ENCODE measurements at regions not wholly inside any gene's neighbourhood (a gene's known extent, or its start where the extent isn't known, plus 50 kb on each side); places are given as distances from the start of the nearest gene placed in this dataset.
"Not testable (repeated sequence)": the region's sequence is repeated elsewhere in the genome, so short reads cannot be mapped to it uniquely, and the experiment has no call there.

DNA sequence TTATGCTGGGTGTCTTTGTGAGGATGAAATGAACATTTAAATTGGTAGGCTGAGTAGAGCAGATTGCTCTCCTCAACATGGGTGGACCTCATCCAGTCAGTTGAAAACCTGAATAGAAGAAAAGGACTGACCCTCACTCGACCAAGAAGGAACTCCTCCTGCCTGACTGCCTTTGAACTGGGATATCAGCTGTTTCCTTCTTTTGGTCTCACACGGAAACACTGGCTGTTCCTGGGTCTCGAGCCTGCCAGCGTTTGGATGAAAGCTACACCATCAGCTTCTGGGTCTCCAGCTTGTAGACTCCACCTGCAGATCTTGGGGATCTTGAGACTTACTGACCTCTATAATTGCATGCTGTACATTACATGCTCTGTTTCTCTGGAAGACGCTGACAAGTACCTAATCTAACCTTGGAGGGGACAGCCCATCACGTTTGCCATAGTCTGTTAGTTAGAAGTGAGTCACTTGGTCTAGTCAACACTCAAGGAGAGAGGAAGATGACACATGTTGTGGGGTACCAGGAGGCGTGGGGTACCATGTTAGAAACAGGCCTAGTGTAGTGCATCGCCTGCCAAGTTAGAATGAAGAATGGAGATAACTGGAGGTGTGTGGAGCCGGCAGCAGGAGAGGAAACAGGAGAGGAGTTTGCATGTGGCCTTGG is 267.0 kb downstream of the MREG start:
- DNase-seq (ENCODE audit: low spot score): no peak

DNA sequence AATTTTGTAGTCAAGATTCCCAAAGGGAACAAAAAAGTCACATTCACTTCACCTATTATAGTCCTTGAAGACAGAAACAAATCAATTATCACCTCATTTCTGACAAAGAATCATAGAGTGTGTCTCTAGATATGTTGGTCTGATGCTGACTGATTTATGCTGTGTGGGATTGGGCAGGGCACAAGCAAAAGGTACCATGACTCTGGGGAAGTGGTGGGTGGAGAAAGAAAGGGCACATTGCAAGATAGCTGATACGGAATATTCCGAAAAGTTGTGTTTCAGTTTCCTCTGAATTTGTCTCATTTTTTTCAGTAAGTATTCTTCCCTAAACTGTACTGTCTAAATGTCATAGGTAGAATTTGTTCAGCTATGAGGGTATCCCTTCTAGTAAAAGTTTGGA is 268.0 kb downstream of the MREG start:
- no peak for DNase-seq (ENCODE audit: low spot score)

- no peak for DNase-seq (ENCODE audit: low spot score)
Measured at GRCh38 chr2:215744514-215744913, 268.8 kb downstream of the MREG start.

DNA sequence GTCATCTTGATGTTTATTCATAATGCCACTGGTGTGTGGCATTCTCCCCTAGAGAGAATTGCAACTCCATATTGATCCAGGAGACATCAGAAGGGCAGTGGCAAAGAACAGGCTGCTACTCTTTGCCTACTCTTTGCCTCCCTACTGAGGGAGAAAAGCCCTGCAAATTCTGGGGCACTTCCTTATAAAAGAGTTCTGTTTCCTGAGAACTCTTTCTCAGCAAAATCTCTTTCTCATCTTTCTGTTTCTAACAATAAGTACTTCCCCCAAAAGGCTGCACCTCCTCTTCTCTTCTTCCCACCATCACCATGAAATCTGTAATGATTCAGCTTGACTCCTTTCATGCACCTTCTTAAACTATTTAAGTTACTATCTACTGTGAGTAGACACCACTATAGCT is 270.3 kb downstream of the MREG start:
- DNase-seq (ENCODE audit: low spot score): no peak

- DNase-seq (ENCODE audit: low spot score): no peak
Measured at GRCh38 chr2:215742021-215742420, 271.3 kb downstream of the MREG start.

- DNase-seq (ENCODE audit: low spot score): no peak
Measured at GRCh38 chr2:215740071-215740470, 273.3 kb downstream of the MREG start.

DNA sequence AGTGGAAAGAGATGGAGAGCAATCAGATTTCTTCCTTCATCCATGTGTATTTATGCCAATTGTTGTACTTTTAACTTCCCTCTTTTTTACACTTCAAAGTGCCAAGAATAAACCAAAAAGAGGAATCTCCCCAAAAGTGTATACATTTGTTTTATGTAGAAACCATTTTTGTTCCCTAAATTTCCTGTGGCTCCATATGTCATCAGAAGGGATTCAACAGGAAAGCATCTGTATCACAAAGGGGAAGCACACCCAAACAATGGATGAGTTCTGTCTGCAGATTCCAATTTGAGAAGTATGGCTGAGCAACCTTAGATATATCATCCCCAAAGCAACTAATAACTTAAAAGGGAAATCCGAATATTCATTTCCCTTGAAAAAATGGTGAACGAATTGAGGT is 275.0 kb downstream of the MREG start:
- no peak for DNase-seq (ENCODE audit: low spot score)

DNA sequence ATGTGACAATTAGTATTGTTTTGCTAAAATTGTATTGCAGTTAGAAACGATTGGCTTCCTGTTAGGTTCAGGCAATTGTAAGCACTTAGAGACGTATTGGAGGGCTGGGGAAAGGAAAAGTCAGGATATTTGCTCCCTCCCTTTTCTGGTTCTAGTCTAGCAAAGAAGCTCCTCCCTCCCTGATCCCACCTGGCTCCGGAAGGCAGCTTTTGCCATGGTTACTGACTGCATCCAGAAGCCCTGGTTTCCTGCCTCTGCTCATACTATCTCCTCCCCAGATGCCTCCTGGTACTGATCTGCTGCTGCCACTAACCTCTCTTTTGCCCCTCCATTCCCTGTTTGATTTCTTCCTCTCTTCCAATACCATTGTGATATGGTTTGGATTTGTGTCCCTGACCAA is 275.9 kb downstream of the MREG start:
- DNase-seq (ENCODE audit: low spot score): no peak

- DNase-seq (ENCODE audit: low spot score): peak; percentile 33
Measured at GRCh38 chr2:215736653-215737290, 276.6 kb downstream of the MREG start.

- DNase-seq (ENCODE audit: low spot score): no peak
Measured at GRCh38 chr2:215731108-215731658, 282.2 kb downstream of the MREG start.

DNA sequence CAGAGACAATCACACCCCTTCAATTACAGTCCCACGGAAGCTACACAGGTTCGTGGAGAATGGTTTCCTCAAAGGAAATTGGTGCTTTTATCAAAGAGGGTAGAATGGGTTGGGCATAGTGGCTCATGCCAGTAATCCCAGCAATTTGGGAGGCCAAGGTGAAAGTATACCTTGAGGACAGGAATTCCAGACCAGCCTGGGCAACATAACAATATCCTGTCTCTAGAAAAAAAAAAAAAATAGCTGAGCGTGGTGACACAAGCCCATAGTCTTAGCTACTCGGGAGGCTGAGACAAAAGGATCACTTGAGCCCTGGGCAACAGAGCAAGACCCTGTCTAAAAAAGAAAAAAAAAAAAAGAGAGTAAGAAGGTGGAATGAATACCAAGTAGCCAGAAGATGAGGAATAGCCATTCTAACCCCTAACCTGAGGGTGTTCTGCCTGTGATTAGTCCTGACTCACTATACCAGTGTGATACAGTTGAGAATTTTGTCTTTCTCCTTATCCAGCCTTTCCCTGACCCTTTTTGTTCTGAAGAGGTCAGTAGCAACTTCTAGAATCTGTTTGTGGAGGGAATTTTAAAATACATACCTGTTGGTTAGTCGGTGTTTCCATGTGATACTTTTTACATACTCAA is 283.2 kb downstream of the MREG start:
- no peak for DNase-seq (ENCODE audit: low spot score)

DNA sequence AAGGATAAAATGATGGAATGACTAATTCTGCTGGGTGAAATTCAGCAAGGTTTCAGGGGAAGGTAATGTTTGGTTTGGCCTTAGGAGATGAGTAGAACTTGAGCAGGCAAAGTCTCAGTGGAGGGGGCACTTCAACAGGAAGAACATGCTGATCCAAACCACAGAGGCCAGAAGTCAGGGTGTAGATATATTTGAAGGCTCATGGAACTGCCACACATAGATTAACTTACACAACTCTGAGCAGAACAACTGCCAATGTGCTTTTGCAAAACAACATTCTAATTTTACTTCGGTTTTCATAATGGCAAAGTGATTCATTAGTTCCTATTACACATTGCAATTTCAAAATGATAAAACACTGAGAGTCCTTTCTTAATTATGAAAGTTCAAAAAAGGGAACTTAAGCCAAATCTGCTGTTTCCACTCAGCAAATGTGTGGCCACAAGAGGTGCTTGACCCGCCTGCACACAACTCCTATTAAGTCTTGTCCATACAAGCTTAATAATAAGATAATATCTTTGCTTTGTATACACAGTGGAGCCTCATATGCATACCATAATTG is 284.8 kb downstream of the MREG start:
- peak; percentile 36 for DNase-seq (ENCODE audit: low spot score)

DNA sequence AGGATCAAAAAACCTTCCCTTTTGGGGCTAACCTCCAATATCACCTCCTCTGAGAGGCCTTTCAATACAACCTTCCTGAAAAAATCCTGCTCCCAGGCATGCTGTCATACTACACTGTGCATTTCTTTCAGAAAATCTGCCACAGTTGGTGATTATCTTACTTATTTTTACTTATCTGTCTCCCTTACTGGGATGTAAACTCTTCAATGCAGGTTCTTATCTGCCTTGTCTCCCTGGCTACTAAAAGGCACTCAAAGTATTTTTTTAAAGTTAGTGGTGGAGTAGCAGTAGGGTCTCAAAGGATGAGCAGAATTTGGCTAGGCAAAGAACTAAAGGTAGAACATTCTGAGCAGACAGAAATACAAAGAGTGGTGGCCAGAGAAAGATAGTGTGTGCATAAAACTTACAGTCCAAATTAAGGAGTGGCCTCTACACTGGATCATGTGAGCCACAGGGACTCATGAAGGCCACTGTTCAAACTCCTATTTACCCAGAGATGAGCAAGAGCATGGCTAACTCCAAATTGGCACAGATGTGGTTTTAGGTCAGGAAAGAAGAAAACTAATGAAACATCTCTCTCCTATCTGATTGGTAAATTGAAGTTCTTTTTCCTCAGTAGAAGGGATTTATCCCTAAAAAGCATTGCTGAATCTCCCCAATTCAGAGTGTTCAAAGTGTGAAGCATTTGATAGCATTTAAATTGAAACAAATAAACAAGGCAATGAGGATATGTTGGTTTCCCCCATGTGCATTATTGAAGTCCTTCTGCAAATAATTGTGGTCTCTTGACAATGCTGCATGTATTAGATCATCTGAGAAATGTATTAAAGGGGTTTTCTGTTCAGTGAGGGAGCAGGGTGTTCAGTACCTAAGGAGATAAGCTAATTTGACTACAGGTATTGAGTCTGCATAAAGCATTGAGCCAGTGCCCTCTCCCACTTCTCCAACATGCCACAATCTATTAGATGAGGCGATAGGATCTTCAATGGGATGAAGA is 285.5 kb downstream of the MREG start:
- DNase-seq (ENCODE audit: low spot score): no peak

DNA sequence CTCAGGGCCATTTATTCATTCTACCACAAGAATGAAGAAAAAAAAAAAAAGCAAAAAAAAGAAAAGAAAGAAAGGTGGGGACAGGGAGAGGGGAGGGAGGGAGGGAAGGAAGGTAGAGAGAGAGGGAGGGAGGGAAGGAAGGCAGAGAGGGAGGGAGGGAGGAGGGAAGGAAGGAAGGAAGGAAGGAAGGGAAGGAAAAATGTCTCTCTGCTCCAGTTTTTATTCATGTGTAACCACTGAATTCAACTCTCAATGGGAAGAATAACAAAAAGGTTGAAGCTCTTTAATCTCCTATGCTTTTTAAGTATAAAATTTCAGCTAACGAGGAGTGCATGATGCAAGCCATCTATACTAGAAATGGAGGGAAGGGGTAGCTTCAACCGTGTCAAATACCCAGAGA is 287.3 kb downstream of the MREG start:
- DNase-seq (ENCODE audit: low spot score): no peak

GRCh38 chr2:215724146-215724545 is 288.3 kb upstream of the FN1 start:
- no peak for DNase-seq (ENCODE audit: low spot score)

GRCh38 chr2:215723631-215724011 is 287.8 kb upstream of the FN1 start:
- DNase-seq (ENCODE audit: low spot score): no peak

GRCh38 chr2:215722986-215723630 is 287.2 kb upstream of the FN1 start:
- DNase-seq (ENCODE audit: low spot score): no peak

- no peak for DNase-seq (ENCODE audit: low spot score)
Measured at GRCh38 chr2:215722125-215722524, 286.3 kb upstream of the FN1 start.

- DNase-seq (ENCODE audit: low spot score): not testable (repeated sequence)
Measured at GRCh38 chr2:215721515-215721914, 285.6 kb upstream of the FN1 start.

- no peak for DNase-seq (ENCODE audit: low spot score)
Measured at GRCh38 chr2:215718890-215719289, 283.0 kb upstream of the FN1 start.

- DNase-seq (ENCODE audit: low spot score): no peak
Measured at GRCh38 chr2:215718436-215718835, 282.6 kb upstream of the FN1 start.
